ENCODE measurements at regions not wholly inside any gene's neighbourhood (a gene's known extent, or its start where the extent isn't known, plus 50 kb on each side); places are given as distances from the start of the nearest gene placed in this dataset.

GRCh38 chr1:228938537-228938901 lies 203.2 kb downstream of the RHOU start (continued):
- TF ChIP-seq RNF219 (CRISPR knock-in tag; IDR thresholded peaks at IDR 0.05) (no peak), CENPT (CRISPR knock-in tag; IDR thresholded peaks at IDR 0.05; ENCODE audit: low read depth) (no peak), ZNF781 (CRISPR knock-in tag; IDR thresholded peaks at IDR 0.05; ENCODE audit: borderline replicate concordance, not compliant biosample characterization) (no peak), SPEN (CRISPR knock-in tag; IDR thresholded peaks at IDR 0.05; ENCODE audit: low read depth) (no peak), ATF2 (CRISPR knock-in tag; IDR thresholded peaks at IDR 0.05) (no peak), LCORL (IDR thresholded peaks at IDR 0.05) (no peak), LCORL (CRISPR knock-in tag; IDR thresholded peaks at IDR 0.05) (peak; percentile 75), SSRP1 (CRISPR knock-in tag; IDR thresholded peaks at IDR 0.05) (no peak), ZIK1 (CRISPR knock-in tag; IDR thresholded peaks at IDR 0.05; ENCODE audit: borderline replicate concordance, low read depth) (no peak), TOE1 (CRISPR knock-in tag; IDR thresholded peaks at IDR 0.05) (no peak), FOSL1 (CRISPR knock-in tag; IDR thresholded peaks at IDR 0.05; ENCODE audit: borderline replicate concordance) (no peak), ZNF280D (CRISPR knock-in tag; IDR thresholded peaks at IDR 0.05) (no peak), ZNF841 (CRISPR knock-in tag; IDR thresholded peaks at IDR 0.05; ENCODE audit: borderline replicate concordance) (no peak), KLF13 (CRISPR knock-in tag; IDR thresholded peaks at IDR 0.05) (no peak), FOXP1 (IDR thresholded peaks at IDR 0.05) (no peak), FOXP1 (CRISPR knock-in tag; IDR thresholded peaks at IDR 0.05) (no peak), ZBTB37 (CRISPR knock-in tag; IDR thresholded peaks at IDR 0.05) (no peak), ZBTB3 (CRISPR knock-in tag; IDR thresholded peaks at IDR 0.05; ENCODE audit: borderline replicate concordance, low read depth) (no peak), MLLT10 (CRISPR knock-in tag; IDR thresholded peaks at IDR 0.05) (no peak), ZNF879 (CRISPR knock-in tag; IDR thresholded peaks at IDR 0.05) (no peak), BORCS8-MEF2B (CRISPR knock-in tag; IDR thresholded peaks at IDR 0.05) (no peak), ZBTB33 (CRISPR knock-in tag; IDR thresholded peaks at IDR 0.05) (peak; percentile 47; the same call in 1 of the 2 replicates)

Measured in HepG2 (cell line).